Nephron (organoid): ENCODE measurements at regions not wholly inside any gene's neighbourhood (a gene's known extent, or its start where the extent isn't known, plus 50 kb on each side); places are given as distances from the start of the nearest gene placed in this dataset.

ENCODE experiments used
- H3K27ac Mint-ChIP-seq, 3 experiments: 2 replicates each; pipeline ENCODE4 v1.8.0; 2020; ENCODE audit warnings: mixed read lengths in 3 of 3, mild to moderate bottlenecking in 2 of 3, moderate library complexity in 1 of 3
- H3K27me3 Mint-ChIP-seq: 2 replicates; pipeline ENCODE4 v1.8.0; 2021; ENCODE audit warnings: low read depth, mild to moderate bottlenecking, moderate library complexity, mixed read lengths
- H3K36me3 Mint-ChIP-seq: 2 replicates; pipeline ENCODE4 v1.8.0; 2020; ENCODE audit warnings: low read depth, mixed read lengths
- H3K4me1 Mint-ChIP-seq: 2 replicates; pipeline ENCODE4 v1.8.0; 2020; ENCODE audit warnings: mixed read lengths
- H3K4me3 Mint-ChIP-seq, 3 experiments: 2 replicates each; pipeline ENCODE4 v1.8.0; 2020; ENCODE audit warnings: mild to moderate bottlenecking in 3 of 3, mixed read lengths in 3 of 3, moderate library complexity in 2 of 3
- H3K9me3 Mint-ChIP-seq: 2 replicates; pipeline ENCODE4 v1.8.0; 2020; ENCODE audit warnings: mixed read lengths
- CTCF ChIP-seq, 3 experiments: fragments of 200-600 bp; sonication (generic); IDR thresholded peaks; one replicate each; pipeline ENCODE4 v1.5.0; 2021; ENCODE audit warnings: antibody characterized with exemption in 3 of 3; ENCODE audit not compliant: unreplicated experiment in 3 of 3

GRCh38 chr12:113658006-113658655 is 186.5 kb upstream of the LHX5 start:
- H3K4me3 Mint-ChIP-seq: no peak overlapping the region
- no peak overlapping the region for H3K27ac Mint-ChIP-seq
- peaks cover 25% of the 10 kb centered on the region for H3K27me3 Mint-ChIP-seq
- H3K9me3 Mint-ChIP-seq: peaks cover 21% of the 10 kb centered on the region
- no peak for TF ChIP-seq CTCF (IDR thresholded peaks at IDR 0.05; ENCODE audit: unreplicated experiment in 3 of 3)
- H3K36me3 Mint-ChIP-seq: no peaks in the 10 kb centered on the region
- no peaks in the 10 kb centered on the region for H3K4me1 Mint-ChIP-seq

GRCh38 chr12:113655919-113656318 is 184.2 kb upstream of the LHX5 start:
- Mint-ChIP-seq H3K9me3 (peaks cover 23% of the 10 kb centered on the region), H3K27ac (no peak overlapping the region), H3K36me3 (no peaks in the 10 kb centered on the region), H3K4me1 (no peaks in the 10 kb centered on the region), H3K4me3 (no peak overlapping the region), H3K27me3 (peaks cover 28% of the 10 kb centered on the region)
- TF ChIP-seq CTCF (IDR thresholded peaks at IDR 0.05; ENCODE audit: unreplicated experiment in 3 of 3): no peak

- Mint-ChIP-seq H3K27me3 (peaks cover 28% of the 10 kb centered on the region), H3K4me3 (no peak overlapping the region), H3K36me3 (no peaks in the 10 kb centered on the region), H3K4me1 (no peaks in the 10 kb centered on the region), H3K27ac (no peak overlapping the region), H3K9me3 (peaks cover 23% of the 10 kb centered on the region)
- TF ChIP-seq CTCF (IDR thresholded peaks at IDR 0.05; ENCODE audit: unreplicated experiment in 3 of 3): no peak
These were observed 183.8 kb upstream of the LHX5 start for GRCh38 chr12:113655479-113655878.

- Mint-ChIP-seq H3K27me3 (peaks cover 43% of the 10 kb centered on the region), H3K9me3 (peaks cover 19% of the 10 kb centered on the region), H3K27ac (no peak overlapping the region), H3K36me3 (no peaks in the 10 kb centered on the region), H3K4me3 (no peak overlapping the region), H3K4me1 (no peaks in the 10 kb centered on the region)
- TF ChIP-seq CTCF (IDR thresholded peaks at IDR 0.05; ENCODE audit: unreplicated experiment in 3 of 3): no peak
These were observed 180.0 kb upstream of the LHX5 start for GRCh38 chr12:113651662-113652061.

- no peak for TF ChIP-seq CTCF (IDR thresholded peaks at IDR 0.05; ENCODE audit: unreplicated experiment in 3 of 3)
- H3K27ac Mint-ChIP-seq: no peak overlapping the region
- no peak overlapping the region for H3K4me3 Mint-ChIP-seq
- no peaks in the 10 kb centered on the region for H3K36me3 Mint-ChIP-seq
- no peaks in the 10 kb centered on the region for H3K4me1 Mint-ChIP-seq
- H3K9me3 Mint-ChIP-seq: peaks cover 9% of the 10 kb centered on the region
- H3K27me3 Mint-ChIP-seq: peaks cover 49% of the 10 kb centered on the region
These were observed 178.8 kb upstream of the LHX5 start for GRCh38 chr12:113650476-113650875.

GRCh38 chr12:113649256-113649830 is 177.7 kb upstream of the LHX5 start:
- Mint-ChIP-seq H3K27me3 (peaks cover 58% of the 10 kb centered on the region), H3K4me1 (no peaks in the 10 kb centered on the region), H3K9me3 (peaks cover 9% of the 10 kb centered on the region), H3K27ac (no peak overlapping the region), H3K36me3 (no peaks in the 10 kb centered on the region), H3K4me3 (no peak overlapping the region)
- no peak for TF ChIP-seq CTCF (IDR thresholded peaks at IDR 0.05; ENCODE audit: unreplicated experiment in 3 of 3)
